NT2/D1 (cell line): ENCODE measurements at regions not wholly inside any gene's neighbourhood (a gene's known extent, or its start where the extent isn't known, plus 50 kb on each side); places are given as distances from the start of the nearest gene placed in this dataset.

ENCODE experiments used
- DNase-seq: peaks from one replicate; pipeline ENCODE4 v3.0.0-alpha.2; 2011; ENCODE audit warnings: low read depth, low spot score
- H3K27me3 ChIP-seq: 2 replicates; pipeline ENCODE4 v1.6.0; 2011; ENCODE audit warnings: mild to moderate bottlenecking; ENCODE audit not compliant: insufficient read length, insufficient read depth
- H3K36me3 ChIP-seq: 2 replicates; pipeline ENCODE4 v1.6.1; 2011; ENCODE audit warnings: mild to moderate bottlenecking, low read length, mixed read lengths; ENCODE audit not compliant: insufficient read depth, insufficient read length
- H3K4me1 ChIP-seq: 2 replicates; pipeline ENCODE4 v1.5.1; 2011; ENCODE audit not compliant: insufficient read depth, insufficient read length
- H3K4me3 ChIP-seq: 2 replicates; pipeline ENCODE4 v1.5.1; 2011; ENCODE audit warnings: low read depth; ENCODE audit not compliant: insufficient read length
- H3K9ac ChIP-seq: 2 replicates; pipeline ENCODE4 v1.6.0; 2011; ENCODE audit warnings: low read depth; ENCODE audit not compliant: insufficient read length
- H3K9me3 ChIP-seq: 2 replicates; pipeline ENCODE4 v1.5.1; 2011; ENCODE audit warnings: mild to moderate bottlenecking, low read length; ENCODE audit not compliant: insufficient read depth
- SUZ12 ChIP-seq: IDR thresholded peaks from 2 replicates; pipeline ENCODE4 v1.6.1; 2011; ENCODE audit not compliant: insufficient read length, insufficient read depth; ENCODE audit errors: extremely low read depth
- YY1 ChIP-seq: IDR thresholded peaks from 2 replicates; pipeline ENCODE4 v1.6.1; 2011; ENCODE audit not compliant: insufficient read length, insufficient read depth
- ZNF274 ChIP-seq: IDR thresholded peaks from 2 replicates; pipeline ENCODE4 v1.6.1; 2011; ENCODE audit warnings: mild to moderate bottlenecking, low read depth, low read length

- Histone ChIP-seq H3K4me3 (no peak overlapping the region), H3K27me3 (no peaks in the 10 kb centered on the region), H3K9ac (no peak overlapping the region), H3K9me3 (peaks cover 5% of the 10 kb centered on the region; the same call in 1 of the 2 replicates), H3K4me1 (no peaks in the 10 kb centered on the region), H3K36me3 (no peaks in the 10 kb centered on the region)
- TF ChIP-seq ZNF274 = no peak
- TF ChIP-seq YY1 = no peak
- no peak for TF ChIP-seq SUZ12
- DNase-seq = no peak
These were observed 376.8 kb downstream of the PIK3R1 start for GRCh38 chr5:68592351-68592750.

DNA sequence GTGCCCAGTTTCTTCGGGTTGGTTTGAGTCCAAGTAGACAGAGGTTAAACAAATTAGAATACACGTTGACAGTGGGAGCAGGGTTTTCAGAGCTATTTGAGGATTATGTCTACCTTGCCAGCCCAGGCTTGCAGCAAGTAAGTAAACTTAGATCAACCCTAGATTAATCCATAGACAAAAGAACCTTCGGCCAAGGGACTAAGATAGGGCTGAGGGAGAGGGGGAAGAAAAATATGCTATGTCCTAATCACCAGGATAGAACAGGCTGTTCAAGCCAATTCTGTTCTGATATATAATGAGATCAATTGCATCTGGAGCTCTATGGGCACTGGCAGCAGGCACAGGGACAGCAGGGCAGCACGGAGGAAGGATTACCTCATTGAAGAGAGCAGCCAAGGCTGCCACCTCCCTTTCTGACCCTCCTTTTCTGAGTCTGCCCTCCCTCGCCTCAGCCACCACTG, 377.7 kb downstream of the PIK3R1 start:
- no peak overlapping the region for H3K4me3 ChIP-seq
- H3K27me3 ChIP-seq = no peaks in the 10 kb centered on the region
- H3K4me1 ChIP-seq = no peaks in the 10 kb centered on the region
- no peak overlapping the region for H3K9ac ChIP-seq
- DNase-seq = no peak
- peaks cover 5% of the 10 kb centered on the region; the same call in 1 of the 2 replicates for H3K9me3 ChIP-seq
- TF ChIP-seq SUZ12 = no peak
- no peak for TF ChIP-seq YY1
- no peak for TF ChIP-seq ZNF274
- no peaks in the 10 kb centered on the region for H3K36me3 ChIP-seq

DNA sequence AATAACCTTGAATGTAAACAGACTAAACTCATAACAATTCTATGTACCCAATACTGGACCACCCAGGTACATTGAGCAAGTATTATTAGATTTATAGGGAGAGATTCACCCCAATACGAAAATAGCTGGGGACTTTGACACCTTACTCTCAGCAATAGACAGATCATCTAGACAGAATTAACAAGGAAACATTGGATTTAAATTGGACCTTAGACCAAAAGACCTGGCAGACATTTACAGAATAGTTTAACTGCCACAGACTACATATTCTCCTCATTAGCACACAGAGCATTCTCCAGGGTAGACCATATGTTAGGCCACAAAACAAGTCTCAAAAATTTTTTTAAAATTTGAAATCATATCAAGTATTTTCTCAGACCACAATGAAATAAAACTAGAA, 397.4 kb downstream of the PIK3R1 start:
- no peaks in the 10 kb centered on the region for H3K36me3 ChIP-seq
- H3K9me3 ChIP-seq = peaks cover 7% of the 10 kb centered on the region; the same call in 1 of the 2 replicates
- no peak for DNase-seq
- TF ChIP-seq YY1 = no peak
- TF ChIP-seq SUZ12 = no peak
- no peaks in the 10 kb centered on the region for H3K27me3 ChIP-seq
- H3K9ac ChIP-seq = no peak overlapping the region
- no peaks in the 10 kb centered on the region for H3K4me1 ChIP-seq
- no peak overlapping the region for H3K4me3 ChIP-seq

DNA sequence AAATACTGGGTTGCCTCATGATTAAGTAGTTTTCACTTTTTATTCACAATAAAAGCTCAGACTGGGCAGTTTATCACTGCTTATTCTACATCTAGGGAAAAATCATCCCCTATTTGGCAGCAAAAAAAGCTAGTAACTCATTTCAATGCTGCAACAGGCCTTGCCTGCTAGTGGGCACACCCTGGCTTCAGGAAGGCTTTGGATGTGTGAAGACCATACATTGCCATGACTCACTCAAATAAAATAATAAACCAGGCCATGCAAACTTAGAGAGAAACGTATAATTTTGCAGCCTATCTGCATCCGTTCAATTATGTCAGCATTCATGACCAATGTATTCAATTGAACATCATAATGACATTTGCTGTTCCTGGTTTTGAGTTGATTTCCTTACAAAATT, 402.9 kb downstream of the PIK3R1 start:
- no peaks in the 10 kb centered on the region for H3K36me3 ChIP-seq
- TF ChIP-seq YY1 (no peak), ZNF274 (no peak), SUZ12 (no peak)
- H3K9ac ChIP-seq = no peak overlapping the region
- H3K4me1 ChIP-seq = no peaks in the 10 kb centered on the region
- H3K9me3 ChIP-seq = no peaks in the 10 kb centered on the region
- H3K27me3 ChIP-seq = no peaks in the 10 kb centered on the region
- no peak for DNase-seq
- H3K4me3 ChIP-seq = no peak overlapping the region

DNA sequence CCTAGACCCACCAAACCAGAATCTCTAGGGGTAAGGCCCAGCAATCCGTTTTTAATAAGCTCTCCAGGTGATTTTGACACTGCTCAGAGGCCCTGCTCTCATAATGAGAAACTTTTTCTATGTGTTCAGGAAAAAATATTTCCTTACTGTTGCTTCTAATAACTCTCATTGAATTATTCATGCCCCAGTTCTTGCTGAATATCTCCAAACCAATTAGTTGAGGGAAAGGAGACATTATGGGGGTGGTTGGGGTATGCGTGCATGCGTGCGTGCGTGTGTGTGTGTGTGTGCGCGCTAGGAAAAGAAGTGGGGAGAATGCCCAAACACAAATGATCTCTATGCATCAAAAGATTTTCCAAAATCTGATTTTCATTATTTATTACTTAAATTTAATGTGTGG, 411.4 kb downstream of the PIK3R1 start:
- Histone ChIP-seq H3K4me3 (no peak overlapping the region), H3K4me1 (no peaks in the 10 kb centered on the region), H3K9me3 (no peaks in the 10 kb centered on the region), H3K9ac (no peak overlapping the region), H3K36me3 (no peaks in the 10 kb centered on the region), H3K27me3 (no peaks in the 10 kb centered on the region)
- no peak for DNase-seq
- TF ChIP-seq ZNF274 (no peak), SUZ12 (no peak), YY1 (no peak)

GRCh38 chr5:68628082-68628814, 412.7 kb downstream of the PIK3R1 start:
- no peaks in the 10 kb centered on the region for H3K4me1 ChIP-seq
- H3K9me3 ChIP-seq = no peaks in the 10 kb centered on the region
- no peak overlapping the region for H3K9ac ChIP-seq
- H3K4me3 ChIP-seq = no peak overlapping the region
- no peak for DNase-seq
- no peaks in the 10 kb centered on the region for H3K36me3 ChIP-seq
- TF ChIP-seq YY1 (no peak), SUZ12 (no peak), ZNF274 (no peak)
- H3K27me3 ChIP-seq = no peaks in the 10 kb centered on the region

GRCh38 chr5:68630354-68630753, 414.8 kb downstream of the PIK3R1 start:
- H3K27me3 ChIP-seq = no peaks in the 10 kb centered on the region
- H3K9ac ChIP-seq = no peak overlapping the region
- DNase-seq = no peak
- TF ChIP-seq YY1 = no peak
- no peak for TF ChIP-seq ZNF274
- TF ChIP-seq SUZ12 = no peak
- no peaks in the 10 kb centered on the region for H3K36me3 ChIP-seq
- no peaks in the 10 kb centered on the region for H3K9me3 ChIP-seq
- no peaks in the 10 kb centered on the region for H3K4me1 ChIP-seq
- no peak overlapping the region for H3K4me3 ChIP-seq
